GM10266 (cell line): ENCODE measurements at regions not wholly inside any gene's neighbourhood (a gene's known extent, or its start where the extent isn't known, plus 50 kb on each side); places are given as distances from the start of the nearest gene placed in this dataset.

Experiments used
- DNase-seq: peaks from one replicate; pipeline ENCODE4 v3.0.0; 2012; ENCODE audit errors: extremely low spot score
- CTCF ChIP-seq: IDR thresholded peaks from 2 replicates; pipeline ENCODE4 v1.5.1; 2012; ENCODE audit warnings: mild to moderate bottlenecking, low read depth; ENCODE audit not compliant: control insufficient read depth, insufficient read depth; ENCODE audit errors: missing control alignments

- DNase-seq, result no peak
- TF ChIP-seq CTCF, result no peak
These were observed 800.5 kb upstream of the KCND2 start for GRCh38 chr7:119472408-119473038.

GRCh38 chr7:119482209-119482608, 790.8 kb upstream of the KCND2 start:
- peak; percentile 25 for TF ChIP-seq CTCF
- peak; percentile 14 for DNase-seq

- no peak for TF ChIP-seq CTCF
These were observed 790.3 kb upstream of the KCND2 start for GRCh38 chr7:119482671-119483070.

GRCh38 chr7:119483364-119483763, 789.6 kb upstream of the KCND2 start:
- no peak for TF ChIP-seq CTCF
- DNase-seq, result no peak

More at GRCh38 chr7:119482671-119483070, 790.3 kb upstream of the KCND2 start:
- DNase-seq, result no peak

GRCh38 chr7:119514326-119514725, 758.6 kb upstream of the KCND2 start:
- no peak for DNase-seq
- no peak for TF ChIP-seq CTCF

GRCh38 chr7:119515214-119515613, 757.8 kb upstream of the KCND2 start:
- DNase-seq, result no peak
- no peak for TF ChIP-seq CTCF

- DNase-seq, result no peak
These were observed 757.0 kb upstream of the KCND2 start for GRCh38 chr7:119515962-119516361.

More at GRCh38 chr7:119515962-119516361, 757.0 kb upstream of the KCND2 start:
- no peak for TF ChIP-seq CTCF
